ENCODE measurements at regions not wholly inside any gene's neighbourhood (a gene's known extent, or its start where the extent isn't known, plus 50 kb on each side); places are given as distances from the start of the nearest gene placed in this dataset.

DNA sequence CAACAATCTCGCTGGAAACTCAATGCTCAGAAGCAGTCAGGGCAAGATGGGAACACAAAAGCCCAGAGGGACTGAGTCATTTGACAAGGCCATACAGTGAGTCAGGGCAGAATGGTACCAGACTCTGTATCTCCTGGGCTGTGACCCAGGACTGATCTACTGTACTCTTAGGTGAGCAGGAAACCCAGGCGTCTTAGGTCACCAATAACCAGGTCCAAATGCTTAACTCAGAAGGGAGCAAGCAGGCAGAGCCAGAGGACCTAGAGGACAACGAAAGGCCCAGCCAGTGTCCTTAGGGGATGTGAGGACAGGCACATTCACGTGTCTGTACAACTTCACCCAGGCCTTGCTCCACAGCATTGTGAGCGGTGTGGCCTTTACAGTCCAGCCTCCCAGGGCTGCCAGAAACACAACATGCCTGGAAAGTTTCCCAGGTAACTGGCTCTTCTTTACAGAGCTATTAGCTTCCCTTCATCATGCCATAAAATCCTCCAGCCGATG, 69.9 kb downstream of the ARL6IP4 start:
- TF ChIP-seq EP300 (IDR thresholded peaks at IDR 0.05) (no peak), POLR2AphosphoS5 (IDR thresholded peaks at IDR 0.05) (peak; percentile 46 to 52), POLR2A (IDR thresholded peaks at IDR 0.05; ENCODE audit: low read depth) (no peak)
- TF ChIP-seq, protein P1, sequence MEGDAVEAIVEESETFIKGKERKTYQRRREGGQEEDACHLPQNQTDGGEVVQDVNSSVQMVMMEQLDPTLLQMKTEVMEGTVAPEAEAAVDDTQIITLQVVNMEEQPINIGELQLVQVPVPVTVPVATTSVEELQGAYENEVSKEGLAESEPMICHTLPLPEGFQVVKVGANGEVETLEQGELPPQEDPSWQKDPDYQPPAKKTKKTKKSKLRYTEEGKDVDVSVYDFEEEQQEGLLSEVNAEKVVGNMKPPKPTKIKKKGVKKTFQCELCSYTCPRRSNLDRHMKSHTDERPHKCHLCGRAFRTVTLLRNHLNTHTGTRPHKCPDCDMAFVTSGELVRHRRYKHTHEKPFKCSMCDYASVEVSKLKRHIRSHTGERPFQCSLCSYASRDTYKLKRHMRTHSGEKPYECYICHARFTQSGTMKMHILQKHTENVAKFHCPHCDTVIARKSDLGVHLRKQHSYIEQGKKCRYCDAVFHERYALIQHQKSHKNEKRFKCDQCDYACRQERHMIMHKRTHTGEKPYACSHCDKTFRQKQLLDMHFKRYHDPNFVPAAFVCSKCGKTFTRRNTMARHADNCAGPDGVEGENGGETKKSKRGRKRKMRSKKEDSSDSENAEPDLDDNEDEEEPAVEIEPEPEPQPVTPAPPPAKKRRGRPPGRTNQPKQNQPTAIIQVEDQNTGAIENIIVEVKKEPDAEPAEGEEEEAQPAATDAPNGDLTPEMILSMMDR (IDR thresholded peaks at IDR 0.05), result no peak

Measured in esophagus muscularis mucosa (tissue), 4 donors.